Glomerular visceral epithelial cell (primary cell): ENCODE measurements at regions not wholly inside any gene's neighbourhood (a gene's known extent, or its start where the extent isn't known, plus 50 kb on each side); places are given as distances from the start of the nearest gene placed in this dataset.

ENCODE experiments used
- DNase-seq: peaks from one replicate; pipeline ENCODE4 v3.0.0-alpha.2; 2016; ENCODE audit errors: extremely low spot score

GRCh38 chr2:117639401-117639800 lies 175.1 kb upstream of the DDX18 start:
- DNase-seq, result no peak

GRCh38 chr2:117644403-117644802 lies 170.1 kb upstream of the DDX18 start:
- no peak for DNase-seq

GRCh38 chr2:117645458-117645857 lies 169.0 kb upstream of the DDX18 start:
- no peak for DNase-seq

- no peak for DNase-seq
These were observed 168.4 kb upstream of the DDX18 start for GRCh38 chr2:117646099-117646498.

- DNase-seq, result no peak
These were observed 167.6 kb upstream of the DDX18 start for GRCh38 chr2:117646872-117647271.

GRCh38 chr2:117656546-117656945 lies 157.9 kb upstream of the DDX18 start:
- no peak for DNase-seq

- no peak for DNase-seq
These were observed 152.9 kb upstream of the DDX18 start for GRCh38 chr2:117661619-117662018.

GRCh38 chr2:117674172-117674571 lies 140.3 kb upstream of the DDX18 start:
- no peak for DNase-seq

- no peak for DNase-seq
These were observed 134.5 kb upstream of the DDX18 start for GRCh38 chr2:117679952-117680351.

GRCh38 chr2:117684919-117685318 lies 129.6 kb upstream of the DDX18 start:
- DNase-seq, result no peak

- no peak for DNase-seq
These were observed 127.8 kb upstream of the DDX18 start for GRCh38 chr2:117686699-117687098.

GRCh38 chr2:117691595-117691994 lies 122.9 kb upstream of the DDX18 start:
- DNase-seq, result no peak

- DNase-seq, result no peak
These were observed 122.3 kb upstream of the DDX18 start for GRCh38 chr2:117692001-117692763.

GRCh38 chr2:117693154-117693553 lies 121.3 kb upstream of the DDX18 start:
- no peak for DNase-seq

- no peak for DNase-seq
These were observed 120.8 kb upstream of the DDX18 start for GRCh38 chr2:117693651-117694050.

- DNase-seq, result no peak
These were observed 116.2 kb upstream of the DDX18 start for GRCh38 chr2:117698287-117698686.

- no peak for DNase-seq
These were observed 115.7 kb upstream of the DDX18 start for GRCh38 chr2:117698819-117699218.

GRCh38 chr2:117700471-117700870 lies 114.0 kb upstream of the DDX18 start:
- no peak for DNase-seq

- DNase-seq, result no peak
These were observed 113.1 kb upstream of the DDX18 start for GRCh38 chr2:117701365-117701764.

GRCh38 chr2:117702098-117702497 lies 112.4 kb upstream of the DDX18 start:
- DNase-seq, result no peak

- no peak for DNase-seq
These were observed 110.6 kb upstream of the DDX18 start for GRCh38 chr2:117703858-117704257.

- no peak for DNase-seq
These were observed 109.7 kb upstream of the DDX18 start for GRCh38 chr2:117704818-117705217.

GRCh38 chr2:117707874-117708273 lies 106.6 kb upstream of the DDX18 start:
- no peak for DNase-seq

GRCh38 chr2:117712684-117713083 lies 101.8 kb upstream of the DDX18 start:
- no peak for DNase-seq
